ENCODE measurements at regions not wholly inside any gene's neighbourhood (a gene's known extent, or its start where the extent isn't known, plus 50 kb on each side); places are given as distances from the start of the nearest gene placed in this dataset.
"Not testable (repeated sequence)": the region's sequence is repeated elsewhere in the genome, so short reads cannot be mapped to it uniquely, and the experiment has no call there.

- no peaks in the 10 kb centered on the region for H3K36me3 ChIP-seq (ENCODE audit: insufficient read depth, low read length)
- H3K27me3 ChIP-seq (ENCODE audit: insufficient read depth, low read length), result no peaks in the 10 kb centered on the region
- no peaks in the 10 kb centered on the region for H3K4me1 ChIP-seq (ENCODE audit: insufficient read depth, low read length)
- no peaks in the 10 kb centered on the region for H3K9me3 ChIP-seq (ENCODE audit: low read length)
- no peak overlapping the region for H2AFZ ChIP-seq (ENCODE audit: low read depth, low read length)
- H3K4me3 ChIP-seq (ENCODE audit: low read length), result no peak overlapping the region
Observed at GRCh38 chr3:82475306-82475705, 713.9 kb upstream of the GBE1 start.

- Histone ChIP-seq H3K27me3 (ENCODE audit: insufficient read depth, low read length) (no peaks in the 10 kb centered on the region), H2AFZ (ENCODE audit: low read depth, low read length) (no peak overlapping the region), H3K4me1 (ENCODE audit: insufficient read depth, low read length) (no peaks in the 10 kb centered on the region), H3K9me3 (ENCODE audit: low read length) (no peaks in the 10 kb centered on the region), H3K4me3 (ENCODE audit: low read length) (no peak overlapping the region), H3K36me3 (ENCODE audit: insufficient read depth, low read length) (no peaks in the 10 kb centered on the region)
Observed at GRCh38 chr3:82474711-82475110, 713.3 kb upstream of the GBE1 start.

GRCh38 chr3:82473864-82474541, 712.6 kb upstream of the GBE1 start:
- Histone ChIP-seq H3K4me1 (ENCODE audit: insufficient read depth, low read length) (no peaks in the 10 kb centered on the region), H3K27me3 (ENCODE audit: insufficient read depth, low read length) (no peaks in the 10 kb centered on the region), H3K4me3 (ENCODE audit: low read length) (no peak overlapping the region), H3K36me3 (ENCODE audit: insufficient read depth, low read length) (no peaks in the 10 kb centered on the region), H2AFZ (ENCODE audit: low read depth, low read length) (no peak overlapping the region), H3K9me3 (ENCODE audit: low read length) (no peaks in the 10 kb centered on the region)

- H3K4me1 ChIP-seq (ENCODE audit: insufficient read depth, low read length), result no peaks in the 10 kb centered on the region
- H3K36me3 ChIP-seq (ENCODE audit: insufficient read depth, low read length), result no peaks in the 10 kb centered on the region
- H2AFZ ChIP-seq (ENCODE audit: low read depth, low read length), result no peak overlapping the region
- no peaks in the 10 kb centered on the region for H3K27me3 ChIP-seq (ENCODE audit: insufficient read depth, low read length)
- H3K4me3 ChIP-seq (ENCODE audit: low read length), result no peak overlapping the region
- no peaks in the 10 kb centered on the region for H3K9me3 ChIP-seq (ENCODE audit: low read length)
Observed at GRCh38 chr3:82467051-82467450, 705.6 kb upstream of the GBE1 start.

GRCh38 chr3:82462977-82463376, 701.5 kb upstream of the GBE1 start:
- Histone ChIP-seq H3K27me3 (ENCODE audit: insufficient read depth, low read length) (no peaks in the 10 kb centered on the region), H3K4me3 (ENCODE audit: low read length) (no peak overlapping the region), H3K4me1 (ENCODE audit: insufficient read depth, low read length) (no peaks in the 10 kb centered on the region), H2AFZ (ENCODE audit: low read depth, low read length) (no peak overlapping the region), H3K36me3 (ENCODE audit: insufficient read depth, low read length) (no peaks in the 10 kb centered on the region), H3K9me3 (ENCODE audit: low read length) (no peaks in the 10 kb centered on the region)

- Histone ChIP-seq H3K4me1 (ENCODE audit: insufficient read depth, low read length) (no peaks in the 10 kb centered on the region), H3K36me3 (ENCODE audit: insufficient read depth, low read length) (no peaks in the 10 kb centered on the region), H3K9me3 (ENCODE audit: low read length) (no peaks in the 10 kb centered on the region), H3K4me3 (ENCODE audit: low read length) (no peak overlapping the region), H3K27me3 (ENCODE audit: insufficient read depth, low read length) (no peaks in the 10 kb centered on the region), H2AFZ (ENCODE audit: low read depth, low read length) (no peak overlapping the region)
Observed at GRCh38 chr3:82461049-82461889, 699.8 kb upstream of the GBE1 start.

GRCh38 chr3:82448320-82448719, 686.9 kb upstream of the GBE1 start:
- no peaks in the 10 kb centered on the region for H3K27me3 ChIP-seq (ENCODE audit: insufficient read depth, low read length)
- no peaks in the 10 kb centered on the region for H3K9me3 ChIP-seq (ENCODE audit: low read length)
- no peaks in the 10 kb centered on the region for H3K4me1 ChIP-seq (ENCODE audit: insufficient read depth, low read length)
- no peak overlapping the region for H2AFZ ChIP-seq (ENCODE audit: low read depth, low read length)
- H3K36me3 ChIP-seq (ENCODE audit: insufficient read depth, low read length), result no peaks in the 10 kb centered on the region
- H3K4me3 ChIP-seq (ENCODE audit: low read length), result no peak overlapping the region

GRCh38 chr3:82428821-82429220, 667.4 kb upstream of the GBE1 start:
- not testable (repeated sequence) for H3K36me3 ChIP-seq (ENCODE audit: insufficient read depth, low read length); H3K9me3 ChIP-seq (ENCODE audit: low read length); H3K4me3 ChIP-seq (ENCODE audit: low read length); H3K27me3 ChIP-seq (ENCODE audit: insufficient read depth, low read length); H2AFZ ChIP-seq (ENCODE audit: low read depth, low read length); H3K4me1 ChIP-seq (ENCODE audit: insufficient read depth, low read length)

GRCh38 chr3:82424031-82424339, 662.5 kb upstream of the GBE1 start:
- no peaks in the 10 kb centered on the region for H3K9me3 ChIP-seq (ENCODE audit: low read length)
- no peak overlapping the region for H2AFZ ChIP-seq (ENCODE audit: low read depth, low read length)
- no peaks in the 10 kb centered on the region for H3K27me3 ChIP-seq (ENCODE audit: insufficient read depth, low read length)
- H3K36me3 ChIP-seq (ENCODE audit: insufficient read depth, low read length), result no peaks in the 10 kb centered on the region
- no peak overlapping the region for H3K4me3 ChIP-seq (ENCODE audit: low read length)
- H3K4me1 ChIP-seq (ENCODE audit: insufficient read depth, low read length), result peaks cover 3% of the 10 kb centered on the region

- Histone ChIP-seq H3K9me3 (ENCODE audit: low read length) (no peaks in the 10 kb centered on the region), H3K4me3 (ENCODE audit: low read length) (no peak overlapping the region)
Observed at GRCh38 chr3:82423268-82424030, 662.0 kb upstream of the GBE1 start.

GRCh38 chr3:82416830-82417229, 655.4 kb upstream of the GBE1 start:
- H3K27me3 ChIP-seq (ENCODE audit: insufficient read depth, low read length), result no peaks in the 10 kb centered on the region
- no peaks in the 10 kb centered on the region for H3K9me3 ChIP-seq (ENCODE audit: low read length)
- H3K36me3 ChIP-seq (ENCODE audit: insufficient read depth, low read length), result no peaks in the 10 kb centered on the region
- peaks cover 3% of the 10 kb centered on the region for H3K4me1 ChIP-seq (ENCODE audit: insufficient read depth, low read length)
- no peak overlapping the region for H3K4me3 ChIP-seq (ENCODE audit: low read length)
- H2AFZ ChIP-seq (ENCODE audit: low read depth, low read length), result no peak overlapping the region

More at GRCh38 chr3:82423268-82424030, 662.0 kb upstream of the GBE1 start:
- no peak overlapping the region for H2AFZ ChIP-seq (ENCODE audit: low read depth, low read length)
- H3K27me3 ChIP-seq (ENCODE audit: insufficient read depth, low read length), result no peaks in the 10 kb centered on the region
- H3K4me1 ChIP-seq (ENCODE audit: insufficient read depth, low read length), result peaks cover 3% of the 10 kb centered on the region
- H3K36me3 ChIP-seq (ENCODE audit: insufficient read depth, low read length), result no peaks in the 10 kb centered on the region

- H3K36me3 ChIP-seq (ENCODE audit: insufficient read depth, low read length), result no peaks in the 10 kb centered on the region
- no peak overlapping the region for H3K4me3 ChIP-seq (ENCODE audit: low read length)
- H3K27me3 ChIP-seq (ENCODE audit: insufficient read depth, low read length), result no peaks in the 10 kb centered on the region
Observed at GRCh38 chr3:82416349-82416748, 654.9 kb upstream of the GBE1 start.

GRCh38 chr3:82413171-82413570, 651.7 kb upstream of the GBE1 start:
- Histone ChIP-seq H3K4me1 (ENCODE audit: insufficient read depth, low read length) (peaks cover 3% of the 10 kb centered on the region), H3K4me3 (ENCODE audit: low read length) (no peak overlapping the region), H3K36me3 (ENCODE audit: insufficient read depth, low read length) (no peaks in the 10 kb centered on the region), H3K27me3 (ENCODE audit: insufficient read depth, low read length) (no peaks in the 10 kb centered on the region), H3K9me3 (ENCODE audit: low read length) (no peaks in the 10 kb centered on the region), H2AFZ (ENCODE audit: low read depth, low read length) (no peak overlapping the region)

More at GRCh38 chr3:82416349-82416748, 654.9 kb upstream of the GBE1 start:
- no peaks in the 10 kb centered on the region for H3K9me3 ChIP-seq (ENCODE audit: low read length)
- H3K4me1 ChIP-seq (ENCODE audit: insufficient read depth, low read length), result peaks cover 3% of the 10 kb centered on the region
- H2AFZ ChIP-seq (ENCODE audit: low read depth, low read length), result no peak overlapping the region
